ENCODE measurements at regions not wholly inside any gene's neighbourhood (a gene's known extent, or its start where the extent isn't known, plus 50 kb on each side); places are given as distances from the start of the nearest gene placed in this dataset.

DNA sequence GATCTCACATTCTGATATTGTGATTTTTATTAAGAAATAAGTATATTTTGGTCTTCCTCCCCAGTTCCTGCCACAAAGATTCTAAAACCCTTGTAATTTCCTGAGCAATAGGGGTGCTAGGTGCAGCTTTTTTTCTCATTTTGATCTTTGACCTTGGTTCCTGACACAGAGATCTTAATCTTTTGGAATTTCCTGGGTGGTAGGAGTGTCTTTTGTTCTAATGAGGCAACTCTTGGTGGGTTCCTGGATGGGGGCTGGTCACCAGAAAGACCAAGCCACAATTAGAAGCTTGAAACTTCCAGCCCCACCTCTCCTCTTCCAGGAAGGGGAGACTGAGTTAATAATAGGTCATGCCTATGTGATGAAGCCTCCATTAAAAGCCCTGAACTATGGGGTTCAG is 334.6 kb downstream of the FOXO1 start:
- DNase-seq: no peak
- no peaks in the 10 kb centered on the region for H3K27me3 ChIP-seq
- ATAC-seq: no peak
- no peak overlapping the region for H3K27ac ChIP-seq
- TF ChIP-seq CTCF (IDR thresholded peaks at IDR 0.05): no peak
- intact Hi-C loops (cut with DNase I): no loop called here
- no peaks in the 10 kb centered on the region for H3K36me3 ChIP-seq
- H3K4me3 ChIP-seq: no peak overlapping the region
- H3K4me1 ChIP-seq: peaks cover 0 to 21% (median 6%) of the 10 kb centered on the region in 9 donors
- no peaks in the 10 kb centered on the region for H3K9me3 ChIP-seq

DNA sequence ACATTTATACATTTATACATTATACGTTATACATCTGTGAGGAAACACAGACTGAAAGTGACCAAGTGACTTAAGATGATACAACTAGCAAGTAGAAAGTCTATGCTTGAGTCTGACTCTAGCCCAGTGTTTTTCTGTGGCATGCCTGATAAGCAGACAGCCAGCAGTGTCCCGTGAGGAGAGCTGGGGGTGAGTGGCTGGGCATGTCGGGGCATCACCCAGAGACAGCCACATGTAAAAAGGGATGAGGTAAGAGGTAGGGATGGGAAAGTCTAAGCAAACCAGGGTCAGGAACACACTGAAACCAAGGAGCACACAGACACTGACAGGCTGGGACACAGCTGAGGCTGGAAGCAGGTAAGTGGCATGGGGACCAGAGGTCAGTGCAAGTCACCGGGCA is 333.2 kb downstream of the FOXO1 start:
- Histone ChIP-seq H3K27ac (peak overlapping the region in 2 of 10 donors; percentile 21 to 30), H3K4me1 (peaks cover 0 to 25% (median 9%) of the 10 kb centered on the region in 9 donors), H3K4me3 (no peak overlapping the region), H3K27me3 (no peaks in the 10 kb centered on the region), H3K36me3 (no peaks in the 10 kb centered on the region), H3K9me3 (no peaks in the 10 kb centered on the region)
- TF ChIP-seq CTCF (IDR thresholded peaks at IDR 0.05): no peak
- DNase-seq (peak in 1 of 2 donors; percentile 41), ATAC-seq (peak in 6 of 8 donors; percentile 24 to 79 (median 67))
- intact Hi-C loops (cut with DNase I): no loop called here
- WGBS, 2 donors: 60 to 78% methylated on average over 4 of the region's 4 CpGs

DNA sequence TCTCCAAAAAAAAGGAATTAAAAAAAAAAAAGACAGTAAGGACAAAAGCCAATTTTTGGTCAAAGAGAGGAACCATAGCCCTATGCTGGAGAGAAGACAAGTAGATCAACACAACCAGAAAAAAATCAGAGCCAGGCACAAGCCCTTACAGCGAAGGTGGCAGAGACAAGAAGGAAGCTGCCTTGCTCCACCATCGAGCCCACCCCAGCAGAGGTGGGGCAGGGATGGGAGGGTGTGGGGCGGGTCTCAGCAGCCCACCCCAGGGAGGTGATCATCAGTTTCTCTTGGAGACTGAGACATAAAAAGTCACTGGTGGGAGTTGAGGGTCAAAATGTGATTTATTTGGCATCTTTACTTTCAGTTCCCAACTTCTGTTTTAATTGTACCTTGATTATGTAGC is 332.4 kb downstream of the FOXO1 start:
- no peak overlapping the region for H3K4me3 ChIP-seq
- WGBS, 2 donors: 78 to 94% methylated on average over 3 of the region's 3 CpGs
- intact Hi-C loops (cut with DNase I): no loop called here
- TF ChIP-seq CTCF (IDR thresholded peaks at IDR 0.05): no peak
- no peaks in the 10 kb centered on the region for H3K27me3 ChIP-seq
- ATAC-seq (no peak), DNase-seq (no peak)
- H3K9me3 ChIP-seq: no peaks in the 10 kb centered on the region
- no peak overlapping the region for H3K27ac ChIP-seq
- H3K36me3 ChIP-seq: no peaks in the 10 kb centered on the region
- H3K4me1 ChIP-seq: peaks cover 0 to 25% (median 9%) of the 10 kb centered on the region in 9 donors

- Histone ChIP-seq H3K4me1 (peaks cover 0 to 25% (median 9%) of the 10 kb centered on the region in 9 donors), H3K27ac (no peak overlapping the region), H3K9me3 (no peaks in the 10 kb centered on the region), H3K36me3 (no peaks in the 10 kb centered on the region), H3K27me3 (no peaks in the 10 kb centered on the region), H3K4me3 (no peak overlapping the region)
- no peak for DNase-seq
- intact Hi-C loops (cut with DNase I): no loop called here
- 97 to 98% methylated on average over 6 of the region's 6 CpGs for WGBS, 2 donors
- no peak for TF ChIP-seq CTCF (IDR thresholded peaks at IDR 0.05)
- ATAC-seq: no peak
Measured at GRCh38 chr13:40334616-40335015, 331.8 kb downstream of the FOXO1 start.

Data from heart right ventricle (tissue), 16 donors.